Gastrocnemius medialis (tissue), 4 donors: ENCODE measurements at regions not wholly inside any gene's neighbourhood (a gene's known extent, or its start where the extent isn't known, plus 50 kb on each side); places are given as distances from the start of the nearest gene placed in this dataset.

Experiments
- ATAC-seq, 2 donors: fragments of 150-250 bp; one replicate each; pipeline ENCODE4 v1.9.1; 2016
- DNase-seq, 2 donors: peaks; one replicate each; pipeline ENCODE4 v3.0.0-alpha.2; 2019
- H3K27ac ChIP-seq, 4 donors: fragments of 200-600 bp; sonication (generic); 1 replicate in 1 of 4; 2 replicates in 3 of 4; pipeline ENCODE4 v1.5.1; 2016 to 2018; ENCODE audit warnings: mild to moderate bottlenecking in 2 of 4, moderate library complexity in 1 of 4
- H3K27me3 ChIP-seq, 3 donors: fragments of 200-600 bp; sonication (generic) in 2 of 3; 1 replicate in 1 of 3; 2 replicates in 2 of 3; pipeline versions ENCODE4 v1.5.1 to v1.6.0; 2016 to 2019; ENCODE audit warnings: mild to moderate bottlenecking in 1 of 3, moderate library complexity in 1 of 3
- H3K36me3 ChIP-seq, 2 donors: fragments of 200-600 bp; sonication (generic) in 1 of 2; one replicate each; pipeline ENCODE4 v1.5.1; 2017 to 2018
- H3K4me1 ChIP-seq, 2 donors: fragments of 200-600 bp; sonication (generic) in 1 of 2; one replicate each; pipeline ENCODE4 v1.5.1; 2016 to 2017; ENCODE audit warnings: mild to moderate bottlenecking in 2 of 2
- H3K4me3 ChIP-seq, 4 donors: fragments of 200-600 bp; sonication (generic) in 3 of 4; 1 replicate in 1 of 4; 2 replicates in 3 of 4; pipeline ENCODE4 v1.5.1; 2016 to 2019; ENCODE audit warnings: mild to moderate bottlenecking in 2 of 4
- H3K9me3 ChIP-seq, 3 donors: fragments of 200-600 bp; sonication (generic) in 2 of 3; 1 replicate in 1 of 3; 2 replicates in 2 of 3; pipeline ENCODE4 v1.5.1; 2016 to 2019
- POLR2A ChIP-seq, 2 donors: fragments of 450-650 bp; IDR thresholded peaks; one replicate each; pipeline ENCODE4 v1.6.1; 2017; ENCODE audit warnings: antibody characterized with exemption in 2 of 2, mild to moderate bottlenecking in 2 of 2, moderate library complexity in 2 of 2
- in situ Hi-C, 4 donors: fragments of 200-750 bp; cut with MboI; loops; one replicate each; pipeline versions ENCODE4 v1.15.0 to v1.8.0; 2017; ENCODE audit warnings: low sequenced_read_pairs in 4 of 4
- intact Hi-C: fragments of 100-400 bp; cut with DNase I; formaldehyde crosslinking; loops from one replicate; pipeline ENCODE4 v1.15.1; 2023; ENCODE audit warnings: low total_unique reads
- TF ChIP-seq, protein P1 (sequence below), 5 experiments: fragments of 450-650 bp in 3 of 5; fragments of 200-600 bp in 2 of 5; sonication (generic) in 2 of 5; IDR thresholded peaks in 4 of 5; conservative IDR thresholded peaks in 1 of 5; 1 replicate in 4 of 5; 2 replicates in 1 of 5; pipeline ENCODE4 v1.5.1; 2016 to 2019; ENCODE audit warnings: antibody characterized with exemption in 5 of 5, mild to moderate bottlenecking in 3 of 5, moderate library complexity in 3 of 5

DNA sequence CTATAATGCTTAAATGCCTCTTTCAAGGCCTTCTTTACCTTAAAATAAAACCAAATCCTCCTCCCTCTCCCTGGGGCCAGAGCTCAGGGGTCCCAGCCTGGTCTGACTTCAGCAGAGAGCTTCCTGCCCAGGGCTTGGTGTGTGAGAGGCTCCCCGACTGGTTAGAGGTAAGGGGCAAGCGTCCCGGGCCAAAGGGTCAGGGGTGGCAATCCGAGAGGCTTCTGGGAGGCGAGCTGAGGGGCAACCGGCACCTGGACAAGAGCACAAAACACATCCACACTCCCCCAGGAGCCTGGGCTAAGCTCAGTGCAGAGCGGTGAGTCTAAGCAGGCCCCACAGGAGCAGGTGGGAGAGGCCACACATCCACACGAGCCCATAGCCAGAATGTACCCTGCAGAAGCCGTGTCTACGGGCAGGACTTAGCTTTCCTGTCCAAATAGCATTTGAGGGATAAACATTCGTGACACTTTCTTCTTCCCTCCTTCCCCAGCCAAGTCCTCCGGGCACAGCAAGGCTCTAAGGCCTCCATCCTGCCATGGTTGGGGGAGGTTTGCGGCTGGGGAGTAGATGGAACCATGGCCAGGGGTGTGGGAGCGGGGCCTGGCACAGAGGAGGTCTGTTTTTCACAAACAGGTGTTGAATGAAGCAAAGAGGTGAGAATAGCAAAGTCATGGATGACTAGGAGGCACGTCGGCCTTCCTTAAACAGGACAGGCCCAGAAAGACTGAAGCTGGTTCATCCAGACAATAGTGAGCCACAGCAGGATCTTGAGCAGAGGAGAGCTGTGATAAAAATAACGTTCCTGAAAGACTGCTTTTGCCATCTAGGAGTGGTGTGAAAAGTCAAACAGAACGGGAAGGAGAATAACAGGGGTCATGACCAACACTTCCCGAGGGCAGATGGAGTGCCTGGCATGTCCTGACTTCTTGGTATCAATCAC lies 98.7 kb upstream of the IQSEC1 start:
- TF ChIP-seq, protein P1, sequence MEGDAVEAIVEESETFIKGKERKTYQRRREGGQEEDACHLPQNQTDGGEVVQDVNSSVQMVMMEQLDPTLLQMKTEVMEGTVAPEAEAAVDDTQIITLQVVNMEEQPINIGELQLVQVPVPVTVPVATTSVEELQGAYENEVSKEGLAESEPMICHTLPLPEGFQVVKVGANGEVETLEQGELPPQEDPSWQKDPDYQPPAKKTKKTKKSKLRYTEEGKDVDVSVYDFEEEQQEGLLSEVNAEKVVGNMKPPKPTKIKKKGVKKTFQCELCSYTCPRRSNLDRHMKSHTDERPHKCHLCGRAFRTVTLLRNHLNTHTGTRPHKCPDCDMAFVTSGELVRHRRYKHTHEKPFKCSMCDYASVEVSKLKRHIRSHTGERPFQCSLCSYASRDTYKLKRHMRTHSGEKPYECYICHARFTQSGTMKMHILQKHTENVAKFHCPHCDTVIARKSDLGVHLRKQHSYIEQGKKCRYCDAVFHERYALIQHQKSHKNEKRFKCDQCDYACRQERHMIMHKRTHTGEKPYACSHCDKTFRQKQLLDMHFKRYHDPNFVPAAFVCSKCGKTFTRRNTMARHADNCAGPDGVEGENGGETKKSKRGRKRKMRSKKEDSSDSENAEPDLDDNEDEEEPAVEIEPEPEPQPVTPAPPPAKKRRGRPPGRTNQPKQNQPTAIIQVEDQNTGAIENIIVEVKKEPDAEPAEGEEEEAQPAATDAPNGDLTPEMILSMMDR (IDR thresholded peaks at IDR 0.05 in 4 of 5, conservative IDR thresholded peaks at IDR 0.05 in 1 of 5): no peak
- no peak for TF ChIP-seq POLR2A (IDR thresholded peaks at IDR 0.05)
- Histone ChIP-seq H3K4me1 (no peaks in the 10 kb centered on the region), H3K27me3 (no peaks in the 10 kb centered on the region), H3K36me3 (no peaks in the 10 kb centered on the region), H3K9me3 (no peaks in the 10 kb centered on the region), H3K27ac (no peak overlapping the region), H3K4me3 (no peak overlapping the region)
- intact Hi-C loops: no loop called here
- ATAC-seq (no peak), DNase-seq (no peak)
- in situ Hi-C loops: no loop called here

DNA sequence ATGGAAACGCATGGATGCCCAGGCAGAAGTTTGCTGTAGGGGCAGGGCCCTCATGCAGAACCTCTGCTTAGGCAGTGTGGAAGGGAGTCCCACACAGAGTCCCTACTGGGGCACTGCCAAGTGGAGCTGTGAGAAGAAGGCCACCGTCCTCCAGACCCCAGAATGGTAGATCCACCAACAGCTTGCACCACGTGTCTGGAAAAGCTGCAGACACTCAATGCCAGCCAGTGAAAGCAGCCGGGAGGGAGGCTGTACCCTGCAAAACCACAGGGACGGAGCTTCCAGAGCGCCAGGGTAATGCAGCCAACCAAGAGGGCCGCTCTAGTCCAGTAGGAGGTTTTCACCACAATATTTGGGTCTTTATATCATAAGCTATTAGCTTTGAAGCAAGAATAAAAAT lies 97.1 kb upstream of the IQSEC1 start:
- Histone ChIP-seq H3K27ac (no peak overlapping the region), H3K4me1 (no peaks in the 10 kb centered on the region), H3K4me3 (no peak overlapping the region), H3K36me3 (no peaks in the 10 kb centered on the region), H3K27me3 (no peaks in the 10 kb centered on the region), H3K9me3 (no peaks in the 10 kb centered on the region)
- in situ Hi-C loops: no loop called here
- DNase-seq (no peak), ATAC-seq (no peak)
- intact Hi-C loops: no loop called here
- TF ChIP-seq POLR2A (IDR thresholded peaks at IDR 0.05): no peak
- TF ChIP-seq, protein P1 (IDR thresholded peaks at IDR 0.05 in 4 of 5, conservative IDR thresholded peaks at IDR 0.05 in 1 of 5): no peak

DNA sequence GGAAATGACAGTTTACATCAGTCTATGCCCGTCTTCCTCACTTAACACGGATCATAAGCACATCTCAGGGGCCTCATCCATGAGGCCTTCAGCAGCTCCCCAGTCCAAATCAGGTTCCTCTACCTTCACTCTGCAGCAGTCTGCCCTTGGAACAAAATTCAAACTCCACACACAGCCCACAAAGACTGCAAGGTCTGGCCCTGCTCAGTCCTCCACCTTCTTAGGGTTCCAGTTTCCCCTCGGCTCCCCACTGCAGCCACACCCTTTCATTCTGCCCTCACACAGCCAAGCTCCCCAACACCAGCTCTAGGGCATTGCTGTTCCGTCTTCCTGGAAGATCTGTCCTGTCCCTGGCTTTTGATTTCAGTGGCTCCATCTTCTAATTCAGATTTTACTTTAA lies 95.2 kb upstream of the IQSEC1 start:
- Histone ChIP-seq H3K4me3 (no peak overlapping the region), H3K27me3 (no peaks in the 10 kb centered on the region), H3K9me3 (no peaks in the 10 kb centered on the region), H3K36me3 (no peaks in the 10 kb centered on the region), H3K27ac (no peak overlapping the region), H3K4me1 (no peaks in the 10 kb centered on the region)
- in situ Hi-C loops (no loop called here), intact Hi-C loops (no loop called here)
- no peak for ATAC-seq
- no peak for TF ChIP-seq POLR2A (IDR thresholded peaks at IDR 0.05)
- TF ChIP-seq, protein P1 (IDR thresholded peaks at IDR 0.05 in 4 of 5, conservative IDR thresholded peaks at IDR 0.05 in 1 of 5): no peak
- DNase-seq: no peak

DNA sequence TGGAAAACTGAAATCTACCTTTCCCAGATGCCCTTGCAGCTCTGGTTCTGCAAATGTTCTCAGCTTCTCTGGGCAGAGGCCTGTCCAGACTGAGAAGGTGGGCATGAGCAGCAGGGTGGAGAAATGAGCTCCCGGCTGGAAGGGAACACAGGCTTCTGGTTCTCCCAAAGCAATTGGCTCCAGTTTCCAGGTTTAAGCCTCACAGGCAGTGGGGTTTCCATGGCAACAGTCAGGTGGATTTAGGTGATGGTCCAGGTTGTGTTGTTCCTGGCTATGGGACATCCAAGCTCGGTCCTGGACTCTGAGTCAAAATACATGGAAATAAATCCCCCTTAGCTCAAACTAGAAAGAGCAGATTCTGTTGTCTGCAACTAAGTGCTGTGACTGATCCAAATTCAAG lies 94.6 kb upstream of the IQSEC1 start:
- no peak for ATAC-seq
- intact Hi-C loops: no loop called here

More for the DNA sequence above, 94.6 kb upstream of the IQSEC1 start:
- no peak for DNase-seq
- Histone ChIP-seq H3K4me3 (no peak overlapping the region), H3K27me3 (no peaks in the 10 kb centered on the region), H3K9me3 (no peaks in the 10 kb centered on the region), H3K4me1 (no peaks in the 10 kb centered on the region), H3K27ac (no peak overlapping the region), H3K36me3 (no peaks in the 10 kb centered on the region)
- in situ Hi-C loops: no loop called here
- no peak for TF ChIP-seq POLR2A (IDR thresholded peaks at IDR 0.05)
- TF ChIP-seq, protein P1 (IDR thresholded peaks at IDR 0.05 in 4 of 5, conservative IDR thresholded peaks at IDR 0.05 in 1 of 5): no peak
